ENCODE measurements at regions not wholly inside any gene's neighbourhood (a gene's known extent, or its start where the extent isn't known, plus 50 kb on each side); places are given as distances from the start of the nearest gene placed in this dataset.

- TF ChIP-seq, protein P1, sequence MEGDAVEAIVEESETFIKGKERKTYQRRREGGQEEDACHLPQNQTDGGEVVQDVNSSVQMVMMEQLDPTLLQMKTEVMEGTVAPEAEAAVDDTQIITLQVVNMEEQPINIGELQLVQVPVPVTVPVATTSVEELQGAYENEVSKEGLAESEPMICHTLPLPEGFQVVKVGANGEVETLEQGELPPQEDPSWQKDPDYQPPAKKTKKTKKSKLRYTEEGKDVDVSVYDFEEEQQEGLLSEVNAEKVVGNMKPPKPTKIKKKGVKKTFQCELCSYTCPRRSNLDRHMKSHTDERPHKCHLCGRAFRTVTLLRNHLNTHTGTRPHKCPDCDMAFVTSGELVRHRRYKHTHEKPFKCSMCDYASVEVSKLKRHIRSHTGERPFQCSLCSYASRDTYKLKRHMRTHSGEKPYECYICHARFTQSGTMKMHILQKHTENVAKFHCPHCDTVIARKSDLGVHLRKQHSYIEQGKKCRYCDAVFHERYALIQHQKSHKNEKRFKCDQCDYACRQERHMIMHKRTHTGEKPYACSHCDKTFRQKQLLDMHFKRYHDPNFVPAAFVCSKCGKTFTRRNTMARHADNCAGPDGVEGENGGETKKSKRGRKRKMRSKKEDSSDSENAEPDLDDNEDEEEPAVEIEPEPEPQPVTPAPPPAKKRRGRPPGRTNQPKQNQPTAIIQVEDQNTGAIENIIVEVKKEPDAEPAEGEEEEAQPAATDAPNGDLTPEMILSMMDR (conservative IDR thresholded peaks at IDR 0.05): no peak
- TF ChIP-seq EZH2 (IDR thresholded peaks at IDR 0.05; ENCODE audit: low read depth): no peak
Observed at GRCh38 chr16:86186313-86186712, 287.4 kb downstream of the IRF8 start.

All from PC-9 (cell line).